HEK293T (cell line): ENCODE measurements at regions not wholly inside any gene's neighbourhood (a gene's known extent, or its start where the extent isn't known, plus 50 kb on each side); places are given as distances from the start of the nearest gene placed in this dataset.

Source experiments
- CTCF ChIA-PET: fragments of 350-600 bp; formaldehyde crosslinking; extraction: SDS; loops from one replicate; lab custom pipeline; 2021; ENCODE audit warnings: antibody characterized with exemption, inconsistent platforms; lab: Yijun Ruan, JAX
- POLR2A ChIA-PET: fragments of 350-600 bp; formaldehyde crosslinking; extraction: SDS; loops from one replicate; lab custom pipeline; 2020; ENCODE audit warnings: antibody characterized with exemption, inconsistent platforms; lab: Yijun Ruan, JAX
- DNase-seq: peaks from one replicate; pipeline ENCODE4 v3.0.0; 2012; ENCODE audit warnings: mixed read lengths; ENCODE audit errors: extremely low spot score
- ARNT ChIP-seq: fragments of 450-650 bp; IDR thresholded peaks from 2 replicates; pipeline ENCODE4 v1.6.1; 2017; ENCODE audit warnings: mild to moderate bottlenecking
- BHLHE40 ChIP-seq: fragments of 450-650 bp; IDR thresholded peaks from 2 replicates; pipeline ENCODE4 v1.6.1; 2016; ENCODE audit warnings: mild to moderate bottlenecking, moderate library complexity, borderline replicate concordance
- CTBP1 ChIP-seq: fragments of 450-650 bp; IDR thresholded peaks from 2 replicates; pipeline ENCODE4 v1.6.1; 2016; ENCODE audit warnings: borderline replicate concordance
- ELF4 ChIP-seq: fragments of 450-650 bp; IDR thresholded peaks from 2 replicates; pipeline ENCODE4 v1.6.1; 2017; ENCODE audit warnings: antibody characterized with exemption
- FOXA1 ChIP-seq: fragments of 450-650 bp; IDR thresholded peaks from 2 replicates; pipeline ENCODE4 v1.6.1; 2016; ENCODE audit warnings: mild to moderate bottlenecking
- FOXK2 ChIP-seq: fragments of 450-650 bp; IDR thresholded peaks from 2 replicates; pipeline ENCODE4 v1.6.1; 2016; ENCODE audit warnings: mild to moderate bottlenecking
- FOXM1 ChIP-seq: fragments of 450-650 bp; IDR thresholded peaks from 2 replicates; pipeline ENCODE4 v1.6.1; 2017; ENCODE audit warnings: mild to moderate bottlenecking, borderline replicate concordance
- HDGF ChIP-seq: fragments of 450-650 bp; IDR thresholded peaks from 2 replicates; pipeline ENCODE4 v1.6.1; 2017; ENCODE audit warnings: antibody characterized with exemption, borderline replicate concordance
- L3MBTL2 ChIP-seq: fragments of 450-650 bp; conservative IDR thresholded peaks from 2 replicates; pipeline ENCODE4 v1.6.1; 2016; ENCODE audit warnings: mild to moderate bottlenecking
- LEF1 ChIP-seq: fragments of 450-650 bp; IDR thresholded peaks from 2 replicates; pipeline ENCODE4 v1.6.1; 2017; ENCODE audit warnings: mild to moderate bottlenecking, borderline replicate concordance
- NFRKB ChIP-seq: fragments of 450-650 bp; IDR thresholded peaks from 2 replicates; pipeline ENCODE4 v1.6.1; 2016; ENCODE audit warnings: mild to moderate bottlenecking, moderate library complexity
- SP1 ChIP-seq: fragments of 450-650 bp; IDR thresholded peaks from 2 replicates; pipeline ENCODE4 v1.6.1; 2017
- SUZ12 ChIP-seq: fragments of 450-650 bp; IDR thresholded peaks from 2 replicates; pipeline ENCODE4 v1.6.1; 2016; ENCODE audit warnings: mild to moderate bottlenecking
- TARDBP ChIP-seq: fragments of 450-650 bp; IDR thresholded peaks from 2 replicates; pipeline ENCODE4 v1.6.1; 2016
- ZNF384 ChIP-seq: fragments of 450-650 bp; IDR thresholded peaks from 2 replicates; pipeline ENCODE4 v1.6.1; 2016
- TF ChIP-seq, protein P1 (sequence below): fragments of 450-650 bp; IDR thresholded peaks from 2 replicates; pipeline ENCODE4 v1.6.1; 2016

GRCh38 chr3:182626484-182627467, 166.5 kb upstream of the ATP11B start:
- DNase-seq, result no peak
- TF ChIP-seq CTBP1 (no peak), SUZ12 (no peak), NFRKB (no peak), ARNT (no peak), LEF1 (no peak), TARDBP (no peak), ZNF384 (no peak)
- TF ChIP-seq, protein P1, sequence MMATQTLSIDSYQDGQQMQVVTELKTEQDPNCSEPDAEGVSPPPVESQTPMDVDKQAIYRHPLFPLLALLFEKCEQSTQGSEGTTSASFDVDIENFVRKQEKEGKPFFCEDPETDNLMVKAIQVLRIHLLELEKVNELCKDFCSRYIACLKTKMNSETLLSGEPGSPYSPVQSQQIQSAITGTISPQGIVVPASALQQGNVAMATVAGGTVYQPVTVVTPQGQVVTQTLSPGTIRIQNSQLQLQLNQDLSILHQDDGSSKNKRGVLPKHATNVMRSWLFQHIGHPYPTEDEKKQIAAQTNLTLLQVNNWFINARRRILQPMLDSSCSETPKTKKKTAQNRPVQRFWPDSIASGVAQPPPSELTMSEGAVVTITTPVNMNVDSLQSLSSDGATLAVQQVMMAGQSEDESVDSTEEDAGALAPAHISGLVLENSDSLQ, result 0 out of 2 replicates have a peak, but pooled peaks have one; percentile 12
- POLR2A ChIA-PET, result no interaction called here
- CTCF ChIA-PET, result interaction anchor here (0.7 kb wide), 1 partner anchor 351 kb away, joined by 4 read pairs; no protein-coding TSS in a partner anchor

DNA sequence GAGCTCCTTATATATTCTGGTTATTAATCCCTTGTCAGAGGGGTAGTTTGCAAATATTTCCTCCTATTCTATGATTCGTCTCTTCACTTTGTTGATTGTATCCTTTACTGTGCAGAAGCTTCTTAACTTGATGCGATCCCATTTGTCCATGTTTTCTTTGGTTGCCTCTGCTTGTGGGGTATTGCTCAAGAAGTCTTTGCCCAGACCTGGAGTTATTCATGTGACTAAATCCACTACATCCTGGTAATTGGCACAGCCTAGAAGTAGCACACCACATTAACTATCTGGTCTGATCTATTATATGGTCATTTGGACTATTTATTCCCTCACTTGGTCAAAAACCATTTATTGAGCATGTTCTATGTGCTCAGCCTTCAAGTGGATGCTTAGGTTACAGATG, 164.8 kb upstream of the ATP11B start:
- CTCF ChIA-PET, result interaction anchor here (0.9 kb wide), 1 partner anchor 48 kb away, joined by 3 read pairs; no protein-coding TSS in a partner anchor

GRCh38 chr3:182629521-182629920, 163.8 kb upstream of the ATP11B start:
- CTCF ChIA-PET, result no interaction called here

More for the DNA sequence above, 164.8 kb upstream of the ATP11B start:
- TF ChIP-seq SP1 (no peak), ARNT (no peak), FOXK2 (no peak), HDGF (no peak)
- DNase-seq, result no peak
- POLR2A ChIA-PET, result no interaction called here

GRCh38 chr3:182631183-182632076, 161.9 kb upstream of the ATP11B start:
- POLR2A ChIA-PET, result no interaction called here
- TF ChIP-seq FOXM1, result no peak
- TF ChIP-seq CTBP1, result no peak
- TF ChIP-seq FOXK2, result no peak
- no peak for TF ChIP-seq NFRKB
- no peak for TF ChIP-seq ELF4
- no peak for TF ChIP-seq ZNF384
- no peak for TF ChIP-seq HDGF
- CTCF ChIA-PET, result no interaction called here
- DNase-seq, result no peak

More at GRCh38 chr3:182629521-182629920, 163.8 kb upstream of the ATP11B start:
- DNase-seq, result no peak
- no peak for TF ChIP-seq FOXK2
- no peak for TF ChIP-seq TARDBP
- POLR2A ChIA-PET, result no interaction called here

GRCh38 chr3:182632077-182632393, 161.3 kb upstream of the ATP11B start:
- TF ChIP-seq FOXK2 (no peak), BHLHE40 (no peak), ZNF384 (no peak)
- no peak for DNase-seq
- CTCF ChIA-PET, result no interaction called here
- POLR2A ChIA-PET, result no interaction called here

DNA sequence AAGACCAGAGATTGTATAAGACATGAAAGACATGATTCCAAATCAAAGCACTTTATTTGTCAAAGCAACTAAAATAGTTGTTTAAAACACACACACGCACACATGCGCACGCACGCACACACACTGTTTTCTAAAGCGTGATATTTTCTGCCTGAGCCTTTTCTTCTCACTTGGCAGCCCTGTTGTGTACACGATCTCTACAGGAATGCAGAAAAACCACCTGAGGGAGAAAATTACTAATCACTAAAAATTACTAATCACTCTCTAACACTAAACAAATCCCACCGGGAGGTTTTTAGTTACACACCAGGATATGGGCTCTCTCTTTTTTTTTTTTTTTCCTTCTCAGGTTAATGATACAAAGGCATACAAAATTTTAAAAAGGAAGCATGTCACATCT, 160.1 kb upstream of the ATP11B start:
- TF ChIP-seq FOXA1, result no peak
- no peak for TF ChIP-seq NFRKB
- no peak for TF ChIP-seq FOXM1
- TF ChIP-seq ZNF384, result no peak
- TF ChIP-seq, protein P1, result no peak
- ChIA-PET CTCF (no interaction called here), POLR2A (no interaction called here)
- DNase-seq, result no peak

GRCh38 chr3:182636646-182637045, 156.7 kb upstream of the ATP11B start:
- CTCF ChIA-PET, result no interaction called here
- POLR2A ChIA-PET, result no interaction called here
- DNase-seq, result no peak
- no peak for TF ChIP-seq ARNT
- TF ChIP-seq NFRKB, result no peak
- no peak for TF ChIP-seq SUZ12
- no peak for TF ChIP-seq CTBP1
- no peak for TF ChIP-seq FOXM1
- no peak for TF ChIP-seq SP1
- TF ChIP-seq, protein P1, result no peak
- no peak for TF ChIP-seq ZNF384
- no peak for TF ChIP-seq L3MBTL2
- TF ChIP-seq TARDBP, result no peak
- TF ChIP-seq HDGF, result no peak
- no peak for TF ChIP-seq FOXK2
- no peak for TF ChIP-seq FOXA1
- no peak for TF ChIP-seq LEF1
- no peak for TF ChIP-seq ELF4
- TF ChIP-seq BHLHE40, result no peak
